ENCODE measurements at regions not wholly inside any gene's neighbourhood (a gene's known extent, or its start where the extent isn't known, plus 50 kb on each side); places are given as distances from the start of the nearest gene placed in this dataset.
"Not testable (repeated sequence)": the region's sequence is repeated elsewhere in the genome, so short reads cannot be mapped to it uniquely, and the experiment has no call there.

- intact Hi-C loops (cut with micrococcal nuclease; ENCODE audit: unreplicated experiment), result no loop called here
- ChIA-PET CTCF (no interaction called here), SMC1A (ENCODE audit: uncharacterized antibody, unreplicated experiment) (interaction anchor here (0.7 to 0.9 kb wide), 2 partner anchors 9 to 98 kb away, joined by 3 read pairs; no protein-coding TSS in a partner anchor), POLR2A (no interaction called here), RAD21 (ENCODE audit: unreplicated experiment) (no interaction called here)
- Histone ChIP-seq H3K4me3 (no peak overlapping the region), H3K27ac (ENCODE audit: control insufficient read depth, insufficient read depth) (no peak overlapping the region), H2AFZ (ENCODE audit: control insufficient read depth, low read depth, low read length) (no peak overlapping the region), H4K20me1 (ENCODE audit: control insufficient read depth, insufficient read depth) (no peaks in the 10 kb centered on the region), H3K9me3 (replicated peaks; ENCODE audit: control insufficient read depth, insufficient read depth, low read length) (no peaks in the 10 kb centered on the region), H3K79me2 (ENCODE audit: control insufficient read depth, insufficient read depth, low read length) (no peaks in the 10 kb centered on the region), H3K4me2 (ENCODE audit: control insufficient read depth, insufficient read depth) (no peak overlapping the region), H3K36me3 (ENCODE audit: control insufficient read depth in 2 of 2, insufficient read depth in 2 of 2, low read length in 1 of 2) (no peaks in the 10 kb centered on the region), H3K27me3 (replicated peaks in 1 of 2; ENCODE audit: control insufficient read depth in 2 of 2, insufficient read depth in 2 of 2, low read length in 1 of 2) (no peaks in the 10 kb centered on the region), H3K4me1 (ENCODE audit: control insufficient read depth, insufficient read depth, low read length) (no peaks in the 10 kb centered on the region), H3K9ac (ENCODE audit: control insufficient read depth, insufficient read depth, low read length) (no peak overlapping the region)
- WGBS (ENCODE audit: insufficient coverage, insufficient replicate concordance, low lambda C conversion rate, missing lambda C conversion rate), result 36% methylated on average over 3 of the region's 3 CpGs
- no peak for FAIRE-seq
- TF ChIP-seq TCF3 (IDR thresholded peaks at IDR 0.05; ENCODE audit: borderline replicate concordance, insufficient read depth, low read depth, low read length), result no peak
- no peak for TF ChIP-seq ZNF622 (IDR thresholded peaks at IDR 0.05)
- no peak for TF ChIP-seq HDAC2 (IDR thresholded peaks at IDR 0.05)
- TF ChIP-seq SIX5 (IDR thresholded peaks at IDR 0.05; ENCODE audit: low read depth, low read length, severe bottlenecking), result no peak
- no peak for TF ChIP-seq SMC3 (IDR thresholded peaks at IDR 0.05; ENCODE audit: borderline replicate concordance, low read length)
- no peak for TF ChIP-seq HDGF (IDR thresholded peaks at IDR 0.05)
- no peak for TF ChIP-seq IRF4 (IDR thresholded peaks at IDR 0.05; ENCODE audit: low read depth, low read length)
- TF ChIP-seq ZBED1 (IDR thresholded peaks at IDR 0.05; ENCODE audit: borderline replicate concordance), result no peak
- no peak for TF ChIP-seq EP300 (IDR thresholded peaks at IDR 0.05; ENCODE audit: borderline replicate concordance in 1 of 2, control insufficient read depth in 1 of 2, low read depth in 2 of 2, low read length in 2 of 2)
- TF ChIP-seq RB1 (IDR thresholded peaks at IDR 0.05; ENCODE audit: borderline replicate concordance), result no peak
- no peak for TF ChIP-seq PBX3 (IDR thresholded peaks at IDR 0.05; ENCODE audit: insufficient replicate concordance, low read depth, low read length)
- no peak for TF ChIP-seq NR2C2 (IDR thresholded peaks at IDR 0.05; ENCODE audit: borderline replicate concordance, control insufficient read depth, insufficient read length, low read depth)
- TF ChIP-seq LARP7 (IDR thresholded peaks at IDR 0.05), result no peak
- TF ChIP-seq MLLT1 (IDR thresholded peaks at IDR 0.05), result no peak
- TF ChIP-seq ZNF207 (IDR thresholded peaks at IDR 0.05; ENCODE audit: borderline replicate concordance), result no peak
- TF ChIP-seq NFXL1 (IDR thresholded peaks at IDR 0.05; ENCODE audit: borderline replicate concordance), result no peak
- no TSS peak for BruUV-seq (replicated peaks)
- in situ Hi-C loops (cut with MboI), result no loop called here
- ATAC-seq, result no peak
- DNase-seq (ENCODE audit: low read depth, low spot score), result no peak
Observed at GRCh38 chr3:147521646-147522045, 112.5 kb downstream of the ZIC1 start.

- H2AFZ ChIP-seq (ENCODE audit: control insufficient read depth, low read depth, low read length); H3K36me3 ChIP-seq (ENCODE audit: control insufficient read depth in 2 of 2, insufficient read depth in 2 of 2, low read length in 1 of 2); H3K79me2 ChIP-seq (ENCODE audit: control insufficient read depth, insufficient read depth, low read length); intact Hi-C loops (cut with micrococcal nuclease; ENCODE audit: unreplicated experiment); FAIRE-seq; H3K4me2 ChIP-seq (ENCODE audit: control insufficient read depth, insufficient read depth); POLR2A ChIA-PET; SMC1A ChIA-PET (ENCODE audit: uncharacterized antibody, unreplicated experiment); H3K9ac ChIP-seq (ENCODE audit: control insufficient read depth, insufficient read depth, low read length); H4K20me1 ChIP-seq (ENCODE audit: control insufficient read depth, insufficient read depth); RAD21 ChIA-PET (ENCODE audit: unreplicated experiment); ATAC-seq; DNase-seq (ENCODE audit: low read depth, low spot score); H3K27me3 ChIP-seq (replicated peaks in 1 of 2; ENCODE audit: control insufficient read depth in 2 of 2, insufficient read depth in 2 of 2, low read length in 1 of 2); H3K4me1 ChIP-seq (ENCODE audit: control insufficient read depth, insufficient read depth, low read length); H3K27ac ChIP-seq (ENCODE audit: control insufficient read depth, insufficient read depth); H3K9me3 ChIP-seq (replicated peaks; ENCODE audit: control insufficient read depth, insufficient read depth, low read length); in situ Hi-C loops (cut with MboI); CTCF ChIA-PET; BruUV-seq (replicated peaks); H3K4me3 ChIP-seq: not testable (repeated sequence)
- 0% methylated on average over 1 of the region's 1 CpG for WGBS (ENCODE audit: insufficient coverage, insufficient replicate concordance, low lambda C conversion rate, missing lambda C conversion rate)
Observed at GRCh38 chr3:147522780-147523179, 113.6 kb downstream of the ZIC1 start.
